ENCODE measurements at regions not wholly inside any gene's neighbourhood (a gene's known extent, or its start where the extent isn't known, plus 50 kb on each side); places are given as distances from the start of the nearest gene placed in this dataset.

- H3K27me3 ChIP-seq (ENCODE audit: insufficient read depth, low read length), result no peaks in the 10 kb centered on the region
- peaks cover 9% of the 10 kb centered on the region for H3K9me3 ChIP-seq (ENCODE audit: low read depth, low read length)
- H3K4me3 ChIP-seq (ENCODE audit: low read length), result no peak overlapping the region
- peaks cover 28% of the 10 kb centered on the region for H3K4me1 ChIP-seq (ENCODE audit: insufficient read depth, low read length)
Measured at GRCh38 chr3:72421786-72422185, 426.5 kb downstream of the SHQ1 start.

- Histone ChIP-seq H3K4me1 (ENCODE audit: insufficient read depth, low read length) (peaks cover 24% of the 10 kb centered on the region), H3K27me3 (ENCODE audit: insufficient read depth, low read length) (no peaks in the 10 kb centered on the region), H3K4me3 (ENCODE audit: low read length) (no peak overlapping the region), H3K9me3 (ENCODE audit: low read depth, low read length) (peaks cover 9% of the 10 kb centered on the region)
Measured at GRCh38 chr3:72421126-72421525, 427.1 kb downstream of the SHQ1 start.

GRCh38 chr3:72418856-72419255 is 429.4 kb downstream of the SHQ1 start:
- Histone ChIP-seq H3K9me3 (ENCODE audit: low read depth, low read length) (peaks cover 9% of the 10 kb centered on the region), H3K4me1 (ENCODE audit: insufficient read depth, low read length) (peaks cover 19% of the 10 kb centered on the region), H3K27me3 (ENCODE audit: insufficient read depth, low read length) (no peaks in the 10 kb centered on the region), H3K4me3 (ENCODE audit: low read length) (no peak overlapping the region)

- H3K4me1 ChIP-seq (ENCODE audit: insufficient read depth, low read length), result peaks cover 19% of the 10 kb centered on the region
- peaks cover 9% of the 10 kb centered on the region for H3K9me3 ChIP-seq (ENCODE audit: low read depth, low read length)
- no peak overlapping the region for H3K4me3 ChIP-seq (ENCODE audit: low read length)
- H3K27me3 ChIP-seq (ENCODE audit: insufficient read depth, low read length), result no peaks in the 10 kb centered on the region
Measured at GRCh38 chr3:72418244-72418643, 430.0 kb downstream of the SHQ1 start.

GRCh38 chr3:72414481-72415016 is 433.7 kb downstream of the SHQ1 start:
- Histone ChIP-seq H3K4me3 (ENCODE audit: low read length) (no peak overlapping the region), H3K9me3 (ENCODE audit: low read depth, low read length) (no peaks in the 10 kb centered on the region), H3K27me3 (ENCODE audit: insufficient read depth, low read length) (no peaks in the 10 kb centered on the region), H3K4me1 (ENCODE audit: insufficient read depth, low read length) (peaks cover 30% of the 10 kb centered on the region)

- Histone ChIP-seq H3K4me3 (ENCODE audit: low read length) (no peak overlapping the region), H3K9me3 (ENCODE audit: low read depth, low read length) (no peaks in the 10 kb centered on the region), H3K4me1 (ENCODE audit: insufficient read depth, low read length) (peaks cover 36% of the 10 kb centered on the region), H3K27me3 (ENCODE audit: insufficient read depth, low read length) (no peaks in the 10 kb centered on the region)
Measured at GRCh38 chr3:72413228-72413627, 435.0 kb downstream of the SHQ1 start.

- Histone ChIP-seq H3K9me3 (ENCODE audit: low read depth, low read length) (no peaks in the 10 kb centered on the region), H3K4me1 (ENCODE audit: insufficient read depth, low read length) (peaks cover 39% of the 10 kb centered on the region), H3K4me3 (ENCODE audit: low read length) (no peak overlapping the region), H3K27me3 (ENCODE audit: insufficient read depth, low read length) (no peaks in the 10 kb centered on the region)
Measured at GRCh38 chr3:72412340-72412956, 435.8 kb downstream of the SHQ1 start.

GRCh38 chr3:72411843-72412242 is 436.4 kb downstream of the SHQ1 start:
- Histone ChIP-seq H3K27me3 (ENCODE audit: insufficient read depth, low read length) (no peaks in the 10 kb centered on the region), H3K4me1 (ENCODE audit: insufficient read depth, low read length) (peaks cover 39% of the 10 kb centered on the region), H3K9me3 (ENCODE audit: low read depth, low read length) (no peaks in the 10 kb centered on the region), H3K4me3 (ENCODE audit: low read length) (no peak overlapping the region)

- H3K4me1 ChIP-seq (ENCODE audit: insufficient read depth, low read length), result peaks cover 41% of the 10 kb centered on the region
- H3K4me3 ChIP-seq (ENCODE audit: low read length), result no peak overlapping the region
- H3K9me3 ChIP-seq (ENCODE audit: low read depth, low read length), result no peaks in the 10 kb centered on the region
- H3K27me3 ChIP-seq (ENCODE audit: insufficient read depth, low read length), result no peaks in the 10 kb centered on the region
Measured at GRCh38 chr3:72411126-72411525, 437.1 kb downstream of the SHQ1 start.

GRCh38 chr3:72408983-72409779 is 439.1 kb downstream of the SHQ1 start:
- Histone ChIP-seq H3K9me3 (ENCODE audit: low read depth, low read length) (no peaks in the 10 kb centered on the region), H3K4me1 (ENCODE audit: insufficient read depth, low read length) (peaks cover 46% of the 10 kb centered on the region), H3K27me3 (ENCODE audit: insufficient read depth, low read length) (no peaks in the 10 kb centered on the region), H3K4me3 (ENCODE audit: low read length) (no peak overlapping the region)

GRCh38 chr3:72407766-72408165 is 440.5 kb downstream of the SHQ1 start:
- H3K27me3 ChIP-seq (ENCODE audit: insufficient read depth, low read length), result no peaks in the 10 kb centered on the region
- H3K9me3 ChIP-seq (ENCODE audit: low read depth, low read length), result no peaks in the 10 kb centered on the region
- H3K4me1 ChIP-seq (ENCODE audit: insufficient read depth, low read length), result peaks cover 49% of the 10 kb centered on the region
- no peak overlapping the region for H3K4me3 ChIP-seq (ENCODE audit: low read length)

GRCh38 chr3:72405943-72406566 is 442.2 kb downstream of the SHQ1 start:
- no peaks in the 10 kb centered on the region for H3K27me3 ChIP-seq (ENCODE audit: insufficient read depth, low read length)
- H3K4me3 ChIP-seq (ENCODE audit: low read length), result no peak overlapping the region
- no peaks in the 10 kb centered on the region for H3K9me3 ChIP-seq (ENCODE audit: low read depth, low read length)
- H3K4me1 ChIP-seq (ENCODE audit: insufficient read depth, low read length), result peaks cover 44% of the 10 kb centered on the region

GRCh38 chr3:72401005-72401545 is 447.2 kb downstream of the SHQ1 start:
- no peaks in the 10 kb centered on the region for H3K27me3 ChIP-seq (ENCODE audit: insufficient read depth, low read length)
- H3K4me3 ChIP-seq (ENCODE audit: low read length), result no peak overlapping the region
- no peaks in the 10 kb centered on the region for H3K9me3 ChIP-seq (ENCODE audit: low read depth, low read length)
- peaks cover 28% of the 10 kb centered on the region for H3K4me1 ChIP-seq (ENCODE audit: insufficient read depth, low read length)

GRCh38 chr3:72398781-72399180 is 449.5 kb downstream of the SHQ1 start:
- Histone ChIP-seq H3K9me3 (ENCODE audit: low read depth, low read length) (no peaks in the 10 kb centered on the region), H3K4me1 (ENCODE audit: insufficient read depth, low read length) (peaks cover 17% of the 10 kb centered on the region), H3K27me3 (ENCODE audit: insufficient read depth, low read length) (no peaks in the 10 kb centered on the region), H3K4me3 (ENCODE audit: low read length) (no peak overlapping the region)

GRCh38 chr3:72397586-72397985 is 450.7 kb downstream of the SHQ1 start:
- H3K4me3 ChIP-seq (ENCODE audit: low read length), result no peak overlapping the region
- no peaks in the 10 kb centered on the region for H3K27me3 ChIP-seq (ENCODE audit: insufficient read depth, low read length)
- no peaks in the 10 kb centered on the region for H3K9me3 ChIP-seq (ENCODE audit: low read depth, low read length)
- peaks cover 22% of the 10 kb centered on the region for H3K4me1 ChIP-seq (ENCODE audit: insufficient read depth, low read length)

Measured in mononuclear cell (primary cell).